AG08396 (cell line): ENCODE measurements at regions not wholly inside any gene's neighbourhood (a gene's known extent, or its start where the extent isn't known, plus 50 kb on each side); places are given as distances from the start of the nearest gene placed in this dataset.

ENCODE experiments used
- DNase-seq: peaks from one replicate; pipeline ENCODE4 v3.0.0; 2012; ENCODE audit warnings: low spot score, mixed read lengths

- no peak for DNase-seq
Measured at GRCh38 chr21:23729331-23729730, 1878.0 kb downstream of the MRPL39 start.

GRCh38 chr21:23725576-23725975 is 1881.7 kb downstream of the MRPL39 start:
- DNase-seq, result no peak

- no peak for DNase-seq
Measured at GRCh38 chr21:23718446-23719285, 1888.6 kb downstream of the MRPL39 start.

- DNase-seq, result no peak
Measured at GRCh38 chr21:23712166-23712565, 1895.1 kb downstream of the MRPL39 start.

GRCh38 chr21:23706431-23706830 is 1900.8 kb downstream of the MRPL39 start:
- DNase-seq, result no peak

- no peak for DNase-seq
Measured at GRCh38 chr21:23699402-23699801, 1907.9 kb downstream of the MRPL39 start.

- DNase-seq, result no peak
Measured at GRCh38 chr21:23698619-23699018, 1908.7 kb downstream of the MRPL39 start.

GRCh38 chr21:23695443-23695842 is 1911.8 kb downstream of the MRPL39 start:
- DNase-seq, result no peak

- DNase-seq, result no peak
Measured at GRCh38 chr21:23694390-23694789, 1912.9 kb downstream of the MRPL39 start.

GRCh38 chr21:23690316-23690715 is 1917.0 kb downstream of the MRPL39 start:
- DNase-seq, result no peak

- no peak for DNase-seq
Measured at GRCh38 chr21:23686737-23687523, 1920.4 kb downstream of the MRPL39 start.

GRCh38 chr21:23684431-23684830 is 1922.8 kb downstream of the MRPL39 start:
- no peak for DNase-seq

- no peak for DNase-seq
Measured at GRCh38 chr21:23664193-23664694, 1943.0 kb downstream of the MRPL39 start.

GRCh38 chr21:23660560-23660959 is 1946.7 kb downstream of the MRPL39 start:
- no peak for DNase-seq

- no peak for DNase-seq
Measured at GRCh38 chr21:23644768-23645167, 1962.5 kb downstream of the MRPL39 start.

- no peak for DNase-seq
Measured at GRCh38 chr21:23639721-23640120, 1967.6 kb downstream of the MRPL39 start.

GRCh38 chr21:23638131-23638695 is 1969.1 kb downstream of the MRPL39 start:
- no peak for DNase-seq

GRCh38 chr21:23633447-23633940 is 1973.8 kb downstream of the MRPL39 start:
- no peak for DNase-seq

- DNase-seq, result no peak
Measured at GRCh38 chr21:23624281-23624680, 1983.0 kb downstream of the MRPL39 start.

- DNase-seq, result no peak
Measured at GRCh38 chr21:23613014-23613413, 1994.3 kb downstream of the MRPL39 start.

- DNase-seq, result no peak
Measured at GRCh38 chr21:23612210-23612609, 1995.1 kb downstream of the MRPL39 start.

GRCh38 chr21:23607782-23608431 is 1999.4 kb downstream of the MRPL39 start:
- DNase-seq, result no peak
